GM10266 (cell line): ENCODE measurements at regions not wholly inside any gene's neighbourhood (a gene's known extent, or its start where the extent isn't known, plus 50 kb on each side); places are given as distances from the start of the nearest gene placed in this dataset.

Source experiments
- DNase-seq: peaks from one replicate; pipeline ENCODE4 v3.0.0; 2012; ENCODE audit errors: extremely low spot score
- TF ChIP-seq, protein P1 (sequence below): IDR thresholded peaks from 2 replicates; pipeline ENCODE4 v1.5.1; 2012; ENCODE audit warnings: mild to moderate bottlenecking, low read depth; ENCODE audit not compliant: control insufficient read depth, insufficient read depth; ENCODE audit errors: missing control alignments

- DNase-seq: no peak
- TF ChIP-seq, protein P1, sequence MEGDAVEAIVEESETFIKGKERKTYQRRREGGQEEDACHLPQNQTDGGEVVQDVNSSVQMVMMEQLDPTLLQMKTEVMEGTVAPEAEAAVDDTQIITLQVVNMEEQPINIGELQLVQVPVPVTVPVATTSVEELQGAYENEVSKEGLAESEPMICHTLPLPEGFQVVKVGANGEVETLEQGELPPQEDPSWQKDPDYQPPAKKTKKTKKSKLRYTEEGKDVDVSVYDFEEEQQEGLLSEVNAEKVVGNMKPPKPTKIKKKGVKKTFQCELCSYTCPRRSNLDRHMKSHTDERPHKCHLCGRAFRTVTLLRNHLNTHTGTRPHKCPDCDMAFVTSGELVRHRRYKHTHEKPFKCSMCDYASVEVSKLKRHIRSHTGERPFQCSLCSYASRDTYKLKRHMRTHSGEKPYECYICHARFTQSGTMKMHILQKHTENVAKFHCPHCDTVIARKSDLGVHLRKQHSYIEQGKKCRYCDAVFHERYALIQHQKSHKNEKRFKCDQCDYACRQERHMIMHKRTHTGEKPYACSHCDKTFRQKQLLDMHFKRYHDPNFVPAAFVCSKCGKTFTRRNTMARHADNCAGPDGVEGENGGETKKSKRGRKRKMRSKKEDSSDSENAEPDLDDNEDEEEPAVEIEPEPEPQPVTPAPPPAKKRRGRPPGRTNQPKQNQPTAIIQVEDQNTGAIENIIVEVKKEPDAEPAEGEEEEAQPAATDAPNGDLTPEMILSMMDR: no peak
Measured at GRCh38 chr18:61618816-61619215, 274.0 kb downstream of the RNF152 start.

- TF ChIP-seq, protein P1: no peak
- DNase-seq: no peak
Measured at GRCh38 chr18:61616111-61616610, 276.6 kb downstream of the RNF152 start.

GRCh38 chr18:61612517-61612916 is 279.3 kb downstream of the CDH20 start:
- DNase-seq: no peak
- TF ChIP-seq, protein P1: no peak

DNA sequence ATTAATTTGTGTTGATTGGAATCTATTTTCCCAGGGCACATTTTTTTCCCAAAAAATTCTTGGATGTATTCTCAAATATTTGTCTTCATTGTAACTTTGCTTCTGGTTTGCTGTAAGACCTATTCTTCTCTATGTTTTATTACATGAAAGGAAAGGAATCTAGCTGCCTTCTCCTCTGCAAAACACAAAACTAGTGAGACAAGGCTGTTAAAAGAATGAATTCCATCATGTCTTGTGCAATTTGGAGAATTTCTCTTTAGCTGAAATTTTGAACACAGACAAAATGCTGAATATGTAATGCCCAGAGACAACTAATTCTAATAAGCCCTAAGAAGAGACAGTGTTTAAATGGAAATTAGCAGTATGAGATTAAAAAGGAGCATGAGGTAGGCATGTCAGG is 275.9 kb downstream of the CDH20 start:
- DNase-seq: no peak
- TF ChIP-seq, protein P1: no peak

- TF ChIP-seq, protein P1: no peak
- DNase-seq: no peak
Measured at GRCh38 chr18:61608316-61608715, 275.1 kb downstream of the CDH20 start.

GRCh38 chr18:61607867-61608266 is 274.6 kb downstream of the CDH20 start:
- TF ChIP-seq, protein P1: no peak
- DNase-seq: no peak

GRCh38 chr18:61606759-61607158 is 273.5 kb downstream of the CDH20 start:
- TF ChIP-seq, protein P1: no peak
- DNase-seq: no peak
